ENCODE measurements at regions not wholly inside any gene's neighbourhood (a gene's known extent, or its start where the extent isn't known, plus 50 kb on each side); places are given as distances from the start of the nearest gene placed in this dataset.
"Not testable (repeated sequence)": the region's sequence is repeated elsewhere in the genome, so short reads cannot be mapped to it uniquely, and the experiment has no call there.

GRCh38 chr1:47523835-47524215 is 86.0 kb downstream of the FOXD2 start:
- DNase-seq: no peak

DNA sequence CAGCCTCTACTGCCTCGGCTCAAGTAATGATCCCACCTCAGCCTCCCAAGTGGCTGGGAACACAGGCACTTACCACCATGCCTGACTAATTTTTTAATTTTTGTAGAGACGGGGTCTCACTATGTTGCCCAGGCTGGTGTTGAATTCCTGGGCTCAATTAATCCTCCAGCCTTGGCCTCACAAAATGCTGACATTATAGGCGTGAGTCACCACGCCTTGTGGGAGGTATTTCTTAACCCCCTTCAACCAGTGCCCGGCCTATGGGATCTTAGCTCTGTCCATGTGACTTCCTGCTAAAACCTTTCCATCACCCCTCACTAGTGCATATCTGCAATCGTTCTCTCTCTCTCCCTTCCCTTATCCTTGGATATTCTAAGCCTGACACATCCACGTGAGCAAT is 86.4 kb downstream of the FOXD2 start:
- DNase-seq: no peak

- no peak for DNase-seq
Observed at GRCh38 chr1:47527653-47528272, 89.9 kb downstream of the FOXD2 start.

DNA sequence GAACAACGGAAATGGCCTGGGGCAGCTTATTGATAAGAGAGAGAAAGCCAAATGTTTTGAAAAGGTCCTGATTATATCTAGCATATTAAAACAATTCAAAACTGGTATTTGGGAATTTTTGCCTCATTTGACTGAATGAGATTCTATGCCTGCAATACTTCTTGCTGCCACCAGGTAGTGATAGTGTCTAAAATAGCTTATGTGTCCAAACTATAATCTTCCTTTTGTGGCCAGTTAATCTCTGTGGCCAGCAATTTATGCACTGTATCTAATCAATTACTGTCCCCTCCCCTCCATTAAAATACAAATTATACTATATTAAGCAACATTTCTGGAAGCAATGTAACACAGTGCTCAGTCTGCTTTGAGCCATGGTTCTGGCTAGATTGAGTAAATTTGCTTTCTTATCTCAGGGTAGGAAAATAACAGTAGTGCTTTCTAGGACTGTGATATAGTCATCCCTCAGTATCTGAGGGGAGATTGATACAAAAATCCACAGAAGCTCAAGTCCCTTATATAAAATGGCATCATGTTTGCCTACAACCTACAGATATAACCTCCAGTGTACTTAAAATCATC is 91.8 kb downstream of the FOXD2 start:
- no peak for DNase-seq

- no peak for DNase-seq
Observed at GRCh38 chr1:47532921-47533792, 95.3 kb downstream of the FOXD2 start.

DNA sequence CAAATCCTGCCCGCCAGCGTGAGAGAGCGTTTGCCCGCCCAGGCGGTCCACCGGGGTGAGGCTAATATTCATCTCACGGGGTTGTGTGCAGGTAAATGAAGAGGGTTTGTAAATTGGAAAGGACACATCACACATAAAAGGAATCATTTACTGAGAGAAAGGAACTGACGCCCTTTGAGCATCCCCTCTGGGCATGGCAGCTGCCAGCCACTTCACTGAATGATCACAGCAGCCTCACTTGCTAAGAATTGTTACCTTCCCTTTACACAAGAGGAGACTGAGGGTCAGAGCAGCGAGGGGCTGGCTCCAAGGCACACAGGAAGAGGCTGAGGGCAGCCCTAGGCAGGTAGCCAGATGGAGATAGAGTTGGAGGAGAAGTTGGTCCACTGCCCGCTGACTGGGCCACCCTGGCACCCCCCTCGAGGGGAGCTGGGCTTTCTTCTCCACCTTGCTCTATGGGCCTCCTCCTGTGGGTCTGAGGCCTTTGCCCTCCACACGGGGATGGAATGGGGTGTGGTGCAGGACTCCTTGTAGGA is 96.0 kb downstream of the FOXD2 start:
- no peak for DNase-seq

DNA sequence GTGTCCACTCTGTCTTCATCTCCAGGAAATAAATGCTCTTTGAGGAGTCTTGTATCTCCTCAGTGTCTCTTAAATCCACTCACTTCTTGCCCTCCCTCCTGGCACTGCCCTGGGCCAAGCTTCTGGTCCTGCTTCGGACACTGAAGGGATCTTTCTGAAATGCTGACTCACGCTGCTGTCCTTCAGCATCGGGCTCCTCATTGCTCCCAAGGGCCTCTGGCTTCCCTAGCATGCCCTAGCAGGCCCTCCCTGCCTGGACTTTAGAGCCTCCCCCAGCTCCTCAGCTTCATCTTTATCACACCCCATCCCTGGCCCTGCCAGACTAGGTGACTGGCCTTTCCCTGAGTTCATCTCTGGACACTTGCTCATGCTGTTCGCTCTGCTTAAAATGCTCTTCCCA is 96.6 kb downstream of the FOXD2 start:
- no peak for DNase-seq

GRCh38 chr1:47536646-47537118 is 98.8 kb downstream of the FOXD2 start:
- DNase-seq: no peak

- no peak for DNase-seq
Observed at GRCh38 chr1:47537268-47537667, 99.4 kb downstream of the FOXD2 start.

- no peak for DNase-seq
Observed at GRCh38 chr1:47537966-47538365, 100.1 kb downstream of the FOXD2 start.

- DNase-seq: not testable (repeated sequence)
Observed at GRCh38 chr1:47538530-47538929, 100.7 kb downstream of the FOXD2 start.

GRCh38 chr1:47541705-47542104 is 103.9 kb downstream of the FOXD2 start:
- not testable (repeated sequence) for DNase-seq

DNA sequence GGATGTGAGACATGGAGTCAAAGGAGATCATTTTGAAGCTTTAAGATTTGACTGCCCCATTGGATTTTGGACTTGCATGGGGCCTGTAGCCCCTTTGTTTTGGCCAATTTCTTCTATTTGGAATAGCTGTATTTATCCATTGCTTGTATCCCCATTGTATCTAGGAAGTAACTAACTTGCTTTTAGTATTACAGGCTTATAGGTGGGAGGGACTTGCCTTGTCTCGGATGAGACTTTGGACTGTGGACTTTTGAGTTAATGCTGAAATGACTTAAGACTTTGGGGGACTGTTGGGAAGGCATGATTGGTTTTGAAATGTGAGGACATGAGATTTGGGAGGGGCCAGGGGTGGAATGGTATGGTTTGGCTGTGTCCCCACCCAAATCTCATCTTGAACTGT is 105.2 kb downstream of the FOXD2 start:
- not testable (repeated sequence) for DNase-seq

- DNase-seq: no peak
Observed at GRCh38 chr1:47545912-47546483, 108.2 kb downstream of the FOXD2 start.

GRCh38 chr1:47547753-47548573 is 110.1 kb downstream of the FOXD2 start:
- DNase-seq: no peak

DNA sequence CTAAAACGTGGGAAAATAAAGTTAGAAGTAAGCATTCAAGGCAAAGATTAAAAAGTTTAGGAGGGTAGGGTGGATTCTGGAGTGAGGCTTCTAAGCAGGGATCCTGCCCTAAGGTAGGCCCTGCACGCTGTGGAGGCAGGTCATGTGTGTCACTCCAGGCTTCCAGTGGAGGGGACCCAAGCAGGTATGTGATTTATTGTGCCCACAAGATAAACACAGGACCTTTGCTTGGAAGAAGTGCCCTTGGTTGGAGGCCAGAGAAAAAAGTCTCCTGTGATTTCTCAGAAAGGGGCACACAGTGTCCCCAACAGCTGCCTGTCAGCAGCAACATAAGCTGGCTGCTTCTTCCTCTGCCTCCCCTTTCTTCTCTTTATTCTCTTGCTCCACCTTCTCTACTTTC is 110.8 kb downstream of the FOXD2 start:
- DNase-seq: no peak

DNA sequence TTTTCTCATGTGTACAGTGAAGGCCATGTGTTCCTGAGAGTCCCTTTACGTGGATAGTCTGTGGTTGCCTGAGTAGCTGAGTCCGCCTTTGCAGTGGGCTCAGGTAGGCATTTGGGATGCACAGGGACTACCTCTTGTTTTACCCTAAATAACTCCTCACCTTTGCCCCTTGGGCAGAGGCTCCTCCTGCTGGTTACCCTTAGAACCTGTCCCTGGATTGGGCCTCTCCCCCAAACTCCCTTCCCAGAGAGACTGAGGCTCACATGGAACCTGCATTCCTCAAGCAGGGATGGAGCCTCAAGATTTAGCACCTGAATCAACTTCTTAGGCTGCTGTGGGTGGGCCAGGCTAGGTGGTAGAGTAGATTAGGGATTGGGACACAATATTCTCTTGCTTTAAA is 111.7 kb downstream of the FOXD2 start:
- no peak for DNase-seq

GRCh38 chr1:47550929-47551328 is 113.1 kb downstream of the FOXD2 start:
- no peak for DNase-seq

- no peak for DNase-seq
Observed at GRCh38 chr1:47551971-47552528, 114.2 kb downstream of the FOXD2 start.

GRCh38 chr1:47554082-47554481 is 116.2 kb downstream of the FOXD2 start:
- DNase-seq: no peak

GRCh38 chr1:47554901-47555300 is 117.1 kb downstream of the FOXD2 start:
- no peak for DNase-seq

DNA sequence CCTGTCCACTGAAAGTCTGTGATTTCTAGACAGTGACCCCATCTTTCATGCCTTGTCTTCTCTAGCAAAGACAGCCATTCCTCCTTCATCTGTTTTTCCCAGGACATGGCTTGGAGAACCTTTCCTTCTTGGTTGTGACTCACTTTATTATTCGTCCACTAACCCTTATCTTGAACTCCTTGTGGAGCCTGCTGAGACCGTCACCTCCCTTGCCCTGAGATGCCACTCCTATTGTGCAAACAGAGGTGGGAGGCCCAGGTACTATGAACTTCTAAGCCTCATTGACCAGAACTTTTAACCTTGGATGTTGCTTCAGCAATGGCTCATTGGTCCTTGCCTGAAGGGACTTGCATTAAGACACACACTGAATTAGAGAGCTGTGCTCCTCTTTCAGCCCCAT is 117.5 kb downstream of the FOXD2 start:
- DNase-seq: no peak
